Dedifferentiated amniotic fluid mesenchymal stem cell (primary cell): ENCODE measurements at regions not wholly inside any gene's neighbourhood (a gene's known extent, or its start where the extent isn't known, plus 50 kb on each side); places are given as distances from the start of the nearest gene placed in this dataset.

Source experiments
- DNase-seq: peaks from one replicate; pipeline ENCODE4 v3.0.0-alpha.2; 2016; ENCODE audit errors: extremely low spot score

- no peak for DNase-seq
These were observed 321.9 kb upstream of the ACTBL2 start for GRCh38 chr5:57804505-57804904.

GRCh38 chr5:57804007-57804444 lies 321.4 kb upstream of the ACTBL2 start:
- DNase-seq = peak; percentile 95

- no peak for DNase-seq
These were observed 319.5 kb upstream of the ACTBL2 start for GRCh38 chr5:57802131-57802530.

GRCh38 chr5:57795203-57795602 lies 312.6 kb upstream of the ACTBL2 start:
- no peak for DNase-seq

- DNase-seq = no peak
These were observed 309.3 kb upstream of the ACTBL2 start for GRCh38 chr5:57791875-57792274.

- DNase-seq = no peak
These were observed 303.3 kb upstream of the ACTBL2 start for GRCh38 chr5:57785946-57786345.

GRCh38 chr5:57784121-57784520 lies 301.5 kb upstream of the ACTBL2 start:
- no peak for DNase-seq

GRCh38 chr5:57783693-57784092 lies 301.1 kb upstream of the ACTBL2 start:
- DNase-seq = no peak

GRCh38 chr5:57780961-57781325 lies 298.3 kb upstream of the ACTBL2 start:
- no peak for DNase-seq

GRCh38 chr5:57780306-57780960 lies 297.8 kb upstream of the ACTBL2 start:
- DNase-seq = no peak

GRCh38 chr5:57779383-57780223 lies 297.0 kb upstream of the ACTBL2 start:
- DNase-seq = peak; percentile 87

GRCh38 chr5:57778501-57779091 lies 296.0 kb upstream of the ACTBL2 start:
- DNase-seq = no peak

- no peak for DNase-seq
These were observed 294.6 kb upstream of the ACTBL2 start for GRCh38 chr5:57777174-57777581.

GRCh38 chr5:57776035-57776434 lies 293.4 kb upstream of the ACTBL2 start:
- DNase-seq = no peak

GRCh38 chr5:57774439-57774838 lies 291.8 kb upstream of the ACTBL2 start:
- no peak for DNase-seq

- no peak for DNase-seq
These were observed 289.9 kb upstream of the ACTBL2 start for GRCh38 chr5:57772512-57772911.

- DNase-seq = no peak
These were observed 287.4 kb upstream of the ACTBL2 start for GRCh38 chr5:57770039-57770438.

- DNase-seq = no peak
These were observed 286.1 kb upstream of the ACTBL2 start for GRCh38 chr5:57768745-57769144.

- no peak for DNase-seq
These were observed 282.0 kb upstream of the ACTBL2 start for GRCh38 chr5:57764479-57765089.

- no peak for DNase-seq
These were observed 278.9 kb upstream of the ACTBL2 start for GRCh38 chr5:57761513-57761912.

- no peak for DNase-seq
These were observed 272.0 kb upstream of the ACTBL2 start for GRCh38 chr5:57754616-57755015.

GRCh38 chr5:57753446-57753845 lies 270.8 kb upstream of the ACTBL2 start:
- DNase-seq = no peak
